GM18858 (cell line): ENCODE measurements at regions not wholly inside any gene's neighbourhood (a gene's known extent, or its start where the extent isn't known, plus 50 kb on each side); places are given as distances from the start of the nearest gene placed in this dataset.

Experiments used
- ATAC-seq: cut with Tn5 transposase; IDR thresholded peaks from one replicate; pipeline ENCODE4 v1.9.1; 2021; ENCODE audit not compliant: unreplicated experiment

- ATAC-seq = no peak
These were observed 188.4 kb downstream of the FOXL1 start for GRCh38 chr16:86766700-86767099.

- no peak for ATAC-seq
These were observed 190.0 kb downstream of the FOXL1 start for GRCh38 chr16:86768228-86768791.

- no peak for ATAC-seq
These were observed 190.7 kb downstream of the FOXL1 start for GRCh38 chr16:86768999-86769398.

- ATAC-seq = no peak
These were observed 193.4 kb downstream of the FOXL1 start for GRCh38 chr16:86771506-86772460.

GRCh38 chr16:86772671-86773353 lies 194.5 kb downstream of the FOXL1 start:
- ATAC-seq = no peak

- no peak for ATAC-seq
These were observed 195.0 kb downstream of the FOXL1 start for GRCh38 chr16:86773354-86773715.

GRCh38 chr16:86774931-86775330 lies 196.6 kb downstream of the FOXL1 start:
- no peak for ATAC-seq

- no peak for ATAC-seq
These were observed 197.2 kb downstream of the FOXL1 start for GRCh38 chr16:86775511-86775921.

- no peak for ATAC-seq
These were observed 199.1 kb downstream of the FOXL1 start for GRCh38 chr16:86777381-86777946.

GRCh38 chr16:86778108-86778745 lies 199.9 kb downstream of the FOXL1 start:
- no peak for ATAC-seq

GRCh38 chr16:86778978-86779377 lies 200.6 kb downstream of the FOXL1 start:
- ATAC-seq = no peak

GRCh38 chr16:86781046-86781445 lies 202.7 kb downstream of the FOXL1 start:
- no peak for ATAC-seq

GRCh38 chr16:86783636-86784626 lies 205.6 kb downstream of the FOXL1 start:
- ATAC-seq = no peak

GRCh38 chr16:86786338-86786737 lies 208.0 kb downstream of the FOXL1 start:
- no peak for ATAC-seq

- ATAC-seq = no peak
These were observed 208.6 kb downstream of the FOXL1 start for GRCh38 chr16:86786994-86787393.

- ATAC-seq = no peak
These were observed 209.2 kb downstream of the FOXL1 start for GRCh38 chr16:86787538-86787937.

- no peak for ATAC-seq
These were observed 211.3 kb downstream of the FOXL1 start for GRCh38 chr16:86789621-86790051.

GRCh38 chr16:86791287-86792035 lies 213.1 kb downstream of the FOXL1 start:
- ATAC-seq = no peak

- ATAC-seq = no peak
These were observed 216.0 kb downstream of the FOXL1 start for GRCh38 chr16:86794216-86794864.
